Neural progenitor cell (in vitro differentiated cells): ENCODE measurements at regions not wholly inside any gene's neighbourhood (a gene's known extent, or its start where the extent isn't known, plus 50 kb on each side); places are given as distances from the start of the nearest gene placed in this dataset.

Source experiments
- CTCF ChIP-seq: fragments of 200-600 bp; sonication (generic); IDR thresholded peaks from 2 replicates; pipeline ENCODE4 v1.5.1; 2017; ENCODE audit warnings: antibody characterized with exemption, mild to moderate bottlenecking
- EZH2 ChIP-seq: fragments of 200-600 bp; sonication (generic); IDR thresholded peaks from 2 replicates; pipeline ENCODE4 v1.6.1; 2017; ENCODE audit warnings: antibody characterized with exemption, mild to moderate bottlenecking, moderate library complexity

- TF ChIP-seq CTCF (no peak), EZH2 (no peak)
Observed at GRCh38 chr3:16759227-16759903, 125.4 kb upstream of the PLCL2 start.
